Vagina (tissue), 2 donors: ENCODE measurements at regions not wholly inside any gene's neighbourhood (a gene's known extent, or its start where the extent isn't known, plus 50 kb on each side); places are given as distances from the start of the nearest gene placed in this dataset.

Experiments
- POLR2A ChIP-seq, 2 donors: fragments of 450-650 bp; IDR thresholded peaks; one replicate each; pipeline ENCODE4 v1.6.1; 2017; ENCODE audit warnings: antibody characterized with exemption in 2 of 2, mild to moderate bottlenecking in 2 of 2, moderate library complexity in 2 of 2
- TF ChIP-seq, protein P1 (sequence below), 3 experiments: fragments of 450-650 bp in 2 of 3; fragments of 200-600 bp in 1 of 3; sonication (generic) in 1 of 3; IDR thresholded peaks; one replicate each; pipeline ENCODE4 v1.5.1; 2017 to 2019; ENCODE audit warnings: antibody characterized with exemption in 3 of 3, mild to moderate bottlenecking in 2 of 3, moderate library complexity in 2 of 3

DNA sequence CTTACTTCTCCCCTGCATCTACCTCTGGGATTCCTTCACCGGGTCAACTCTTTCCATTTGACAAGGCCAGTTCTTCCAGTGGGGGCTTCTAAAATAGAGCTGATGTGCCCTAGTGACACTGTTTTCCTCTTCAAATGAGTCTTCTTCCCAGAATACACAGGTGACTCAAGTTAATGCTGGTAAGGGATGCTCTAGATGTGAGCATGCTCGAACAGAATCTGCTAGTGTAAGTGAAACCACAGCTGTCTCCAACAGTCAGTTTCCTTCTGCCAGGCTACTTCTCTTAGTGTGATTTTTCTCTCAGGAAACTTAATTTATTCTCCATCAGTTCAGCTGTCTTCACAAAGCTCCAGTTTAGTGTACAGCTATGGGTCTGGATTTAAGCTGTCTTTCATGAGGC is 194.9 kb upstream of the C1orf87 start:
- TF ChIP-seq, protein P1, sequence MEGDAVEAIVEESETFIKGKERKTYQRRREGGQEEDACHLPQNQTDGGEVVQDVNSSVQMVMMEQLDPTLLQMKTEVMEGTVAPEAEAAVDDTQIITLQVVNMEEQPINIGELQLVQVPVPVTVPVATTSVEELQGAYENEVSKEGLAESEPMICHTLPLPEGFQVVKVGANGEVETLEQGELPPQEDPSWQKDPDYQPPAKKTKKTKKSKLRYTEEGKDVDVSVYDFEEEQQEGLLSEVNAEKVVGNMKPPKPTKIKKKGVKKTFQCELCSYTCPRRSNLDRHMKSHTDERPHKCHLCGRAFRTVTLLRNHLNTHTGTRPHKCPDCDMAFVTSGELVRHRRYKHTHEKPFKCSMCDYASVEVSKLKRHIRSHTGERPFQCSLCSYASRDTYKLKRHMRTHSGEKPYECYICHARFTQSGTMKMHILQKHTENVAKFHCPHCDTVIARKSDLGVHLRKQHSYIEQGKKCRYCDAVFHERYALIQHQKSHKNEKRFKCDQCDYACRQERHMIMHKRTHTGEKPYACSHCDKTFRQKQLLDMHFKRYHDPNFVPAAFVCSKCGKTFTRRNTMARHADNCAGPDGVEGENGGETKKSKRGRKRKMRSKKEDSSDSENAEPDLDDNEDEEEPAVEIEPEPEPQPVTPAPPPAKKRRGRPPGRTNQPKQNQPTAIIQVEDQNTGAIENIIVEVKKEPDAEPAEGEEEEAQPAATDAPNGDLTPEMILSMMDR (IDR thresholded peaks at IDR 0.05), result no peak
- TF ChIP-seq POLR2A (IDR thresholded peaks at IDR 0.05), result no peak
